ENCODE measurements at regions not wholly inside any gene's neighbourhood (a gene's known extent, or its start where the extent isn't known, plus 50 kb on each side); places are given as distances from the start of the nearest gene placed in this dataset.

DNA sequence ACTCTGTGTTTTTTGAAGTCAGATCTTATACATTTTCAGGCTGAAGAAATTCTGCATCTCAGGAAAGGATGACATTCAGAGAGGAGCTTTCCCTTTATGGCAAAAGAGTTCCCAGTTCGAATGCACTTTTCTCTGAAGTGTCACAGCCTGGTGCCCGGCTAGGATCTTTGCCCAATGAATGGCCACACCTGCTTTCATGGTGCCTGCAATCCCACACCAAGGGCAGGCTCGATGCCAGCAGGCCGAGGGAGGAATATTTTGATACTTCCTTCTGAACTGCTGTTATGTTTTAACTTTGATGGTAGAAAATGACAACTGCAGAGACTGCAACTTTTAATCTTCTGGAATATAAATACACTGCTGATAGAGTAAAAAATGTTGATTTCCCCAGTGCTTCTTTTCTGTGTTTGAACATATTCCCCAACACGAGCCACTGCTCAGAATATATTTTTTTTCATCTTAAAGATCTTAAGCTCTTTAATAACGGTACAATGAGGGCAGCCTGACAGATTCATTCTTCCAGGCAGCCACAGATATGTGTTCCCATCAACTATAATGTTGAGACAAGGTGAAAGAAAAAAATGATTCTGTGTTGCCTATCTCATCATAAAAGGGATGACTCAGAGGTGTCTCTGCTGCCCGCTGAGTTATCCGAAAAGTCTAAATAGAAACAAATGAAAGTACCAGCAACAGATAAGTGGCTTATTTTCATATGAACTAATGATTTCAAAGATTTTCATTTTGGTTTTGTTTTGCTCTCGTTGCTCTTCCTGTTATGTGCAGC is 848.5 kb downstream of the DCDC2C start:
- no peak overlapping the region for H3K4me3 ChIP-seq (replicated peaks; ENCODE audit: low read depth, low read length)
- no peak for DNase-seq (ENCODE audit: extremely low read depth, low read depth)
- TF ChIP-seq, protein P1, sequence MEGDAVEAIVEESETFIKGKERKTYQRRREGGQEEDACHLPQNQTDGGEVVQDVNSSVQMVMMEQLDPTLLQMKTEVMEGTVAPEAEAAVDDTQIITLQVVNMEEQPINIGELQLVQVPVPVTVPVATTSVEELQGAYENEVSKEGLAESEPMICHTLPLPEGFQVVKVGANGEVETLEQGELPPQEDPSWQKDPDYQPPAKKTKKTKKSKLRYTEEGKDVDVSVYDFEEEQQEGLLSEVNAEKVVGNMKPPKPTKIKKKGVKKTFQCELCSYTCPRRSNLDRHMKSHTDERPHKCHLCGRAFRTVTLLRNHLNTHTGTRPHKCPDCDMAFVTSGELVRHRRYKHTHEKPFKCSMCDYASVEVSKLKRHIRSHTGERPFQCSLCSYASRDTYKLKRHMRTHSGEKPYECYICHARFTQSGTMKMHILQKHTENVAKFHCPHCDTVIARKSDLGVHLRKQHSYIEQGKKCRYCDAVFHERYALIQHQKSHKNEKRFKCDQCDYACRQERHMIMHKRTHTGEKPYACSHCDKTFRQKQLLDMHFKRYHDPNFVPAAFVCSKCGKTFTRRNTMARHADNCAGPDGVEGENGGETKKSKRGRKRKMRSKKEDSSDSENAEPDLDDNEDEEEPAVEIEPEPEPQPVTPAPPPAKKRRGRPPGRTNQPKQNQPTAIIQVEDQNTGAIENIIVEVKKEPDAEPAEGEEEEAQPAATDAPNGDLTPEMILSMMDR (IDR thresholded peaks at IDR 0.05; ENCODE audit: low read depth, low read length, missing control alignments), result no peak

DNA sequence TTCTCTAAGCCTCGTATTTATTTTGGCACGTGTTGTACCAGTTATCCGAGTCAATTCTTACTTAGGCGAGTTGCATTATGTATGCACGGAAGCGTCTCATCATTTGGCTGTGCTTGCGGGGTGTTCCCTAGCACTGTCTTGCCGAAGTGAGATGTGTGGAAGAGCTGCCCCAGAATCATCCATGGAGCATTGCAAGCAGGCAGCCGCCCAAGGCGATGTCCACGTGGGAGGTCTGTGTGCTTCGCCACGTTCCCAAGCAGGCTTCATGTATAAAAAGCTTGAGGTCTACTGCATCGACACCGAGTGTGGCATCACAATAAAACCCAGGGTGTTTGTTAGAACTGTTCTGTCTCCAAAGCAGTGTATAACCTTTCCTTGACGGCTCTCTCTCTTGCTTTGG is 849.9 kb downstream of the DCDC2C start:
- TF ChIP-seq, protein P1 (IDR thresholded peaks at IDR 0.05; ENCODE audit: low read depth, low read length, missing control alignments), result no peak
- H3K4me3 ChIP-seq (replicated peaks; ENCODE audit: low read depth, low read length), result no peak overlapping the region
- no peak for DNase-seq (ENCODE audit: extremely low read depth, low read depth)

DNA sequence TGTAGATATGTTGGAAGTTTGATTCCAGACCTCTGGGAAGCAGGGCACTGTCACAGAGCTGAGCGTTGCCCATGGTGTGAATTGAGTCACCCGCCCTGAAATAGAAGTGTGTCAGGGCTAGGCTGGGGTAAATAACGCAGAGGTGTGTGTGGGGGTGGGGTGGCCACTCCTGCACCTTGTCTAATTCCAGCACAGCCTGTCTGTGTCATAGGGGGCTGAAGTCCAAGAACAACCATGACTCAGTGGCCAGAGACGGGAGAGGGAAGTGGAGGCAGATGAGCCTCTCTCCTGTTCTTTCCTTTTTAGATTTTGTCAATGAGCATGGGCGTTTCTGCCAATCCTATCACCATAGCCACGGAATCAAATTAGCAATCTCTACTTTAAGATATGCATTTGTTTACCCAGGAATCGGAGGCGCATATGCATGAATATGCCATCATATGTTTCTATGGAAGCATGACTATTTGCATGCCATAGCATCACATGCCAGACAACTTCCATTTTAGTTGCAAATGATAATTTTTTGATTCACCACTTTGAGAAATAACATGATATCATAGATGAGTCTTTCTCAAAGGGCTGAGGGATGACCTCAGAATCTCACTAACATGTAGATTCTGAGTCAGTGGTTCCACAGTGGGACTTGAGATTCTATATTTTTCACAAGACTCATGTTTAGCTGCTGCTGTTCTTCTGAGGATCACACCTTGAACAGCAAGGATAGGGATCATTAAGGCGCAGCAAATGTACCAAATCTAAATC is 852.9 kb downstream of the DCDC2C start:
- H3K4me3 ChIP-seq (replicated peaks; ENCODE audit: low read depth, low read length), result no peak overlapping the region
- DNase-seq (ENCODE audit: extremely low read depth, low read depth), result no peak
- TF ChIP-seq, protein P1 (IDR thresholded peaks at IDR 0.05; ENCODE audit: low read depth, low read length, missing control alignments), result no peak

DNA sequence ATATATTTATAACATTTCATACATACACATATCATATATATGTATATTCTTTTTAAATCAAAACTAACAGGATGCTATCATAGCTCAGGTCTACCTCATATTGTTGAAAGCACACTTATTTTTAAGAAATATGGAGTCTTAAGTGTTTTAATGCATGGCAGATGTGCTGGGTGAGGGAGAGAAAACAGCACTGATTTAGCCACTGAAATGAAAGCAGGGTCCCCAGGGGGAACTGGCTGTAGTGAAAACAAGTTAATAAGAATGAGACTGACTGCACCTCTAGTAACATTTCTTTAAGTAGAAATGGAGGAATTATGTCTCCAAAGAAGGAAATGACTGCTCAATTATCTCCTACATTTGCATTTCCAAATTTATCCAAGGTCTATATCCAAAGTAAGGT is 857.8 kb downstream of the DCDC2C start:
- no peak for DNase-seq (ENCODE audit: extremely low read depth, low read depth)
- no peak overlapping the region for H3K4me3 ChIP-seq (replicated peaks; ENCODE audit: low read depth, low read length)
- TF ChIP-seq, protein P1 (IDR thresholded peaks at IDR 0.05; ENCODE audit: low read depth, low read length, missing control alignments), result no peak

DNA sequence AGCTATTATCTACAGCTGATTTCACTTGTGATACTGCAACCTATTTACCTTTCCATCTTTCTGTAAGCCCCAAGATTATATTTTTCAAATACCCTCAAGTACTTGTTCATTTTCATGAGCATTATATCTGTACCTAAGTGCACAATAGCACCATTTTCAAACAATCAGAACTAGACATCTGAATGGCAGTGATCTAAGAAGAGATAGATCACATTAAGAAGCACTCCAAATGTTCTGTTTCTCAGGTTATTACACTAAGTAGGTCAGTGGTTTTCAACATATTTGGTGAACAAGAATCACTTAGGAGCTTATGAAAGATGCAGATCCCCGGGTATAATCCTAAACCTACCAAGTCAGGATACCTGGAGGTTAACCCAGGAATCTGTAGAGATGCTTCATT is 872.7 kb downstream of the DCDC2C start:
- TF ChIP-seq, protein P1 (IDR thresholded peaks at IDR 0.05; ENCODE audit: low read depth, low read length, missing control alignments), result no peak
- DNase-seq (ENCODE audit: extremely low read depth, low read depth), result no peak
- H3K4me3 ChIP-seq (replicated peaks; ENCODE audit: low read depth, low read length), result no peak overlapping the region

DNA sequence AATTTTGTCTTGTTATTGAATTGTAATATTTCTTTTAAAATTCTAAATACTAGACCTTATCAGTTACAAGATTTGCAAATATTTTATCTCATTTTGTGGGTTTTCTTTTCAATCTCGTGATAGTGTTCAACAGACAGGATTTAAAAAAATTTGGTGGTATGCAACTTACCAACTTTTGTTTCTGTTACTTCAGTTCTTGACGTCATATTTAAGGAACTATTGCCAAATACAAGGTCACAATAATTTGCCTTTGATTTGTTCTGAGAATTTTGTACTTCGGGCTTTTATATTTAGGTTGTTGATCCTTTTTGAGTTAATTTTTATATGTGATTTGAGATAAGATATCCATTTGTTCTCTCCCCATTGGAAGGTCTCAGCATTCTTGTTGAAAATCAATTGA is 876.6 kb downstream of the DCDC2C start:
- no peak overlapping the region for H3K4me3 ChIP-seq (replicated peaks; ENCODE audit: low read depth, low read length)
- TF ChIP-seq, protein P1 (IDR thresholded peaks at IDR 0.05; ENCODE audit: low read depth, low read length, missing control alignments), result no peak
- no peak for DNase-seq (ENCODE audit: extremely low read depth, low read depth)

All from HFF-Myc (cell line).